Suprapubic skin (tissue), 4 donors: ENCODE measurements at regions not wholly inside any gene's neighbourhood (a gene's known extent, or its start where the extent isn't known, plus 50 kb on each side); places are given as distances from the start of the nearest gene placed in this dataset.

Experiments used
- DNase-seq, 2 donors: peaks; one replicate each; pipeline ENCODE4 v3.0.0-alpha.2; 2019; ENCODE audit warnings: low spot score in 2 of 2
- H3K27ac ChIP-seq: fragments of 200-600 bp; sonication (generic); one replicate; pipeline ENCODE4 v1.5.1; 2019
- H3K27me3 ChIP-seq: fragments of 200-600 bp; sonication (generic); one replicate; pipeline ENCODE4 v1.5.1; 2019
- H3K36me3 ChIP-seq: fragments of 200-600 bp; sonication (generic); one replicate; pipeline ENCODE4 v1.5.1; 2019
- H3K4me1 ChIP-seq: fragments of 200-600 bp; sonication (generic); one replicate; pipeline ENCODE4 v1.5.1; 2019
- H3K4me3 ChIP-seq: fragments of 200-600 bp; sonication (generic); one replicate; pipeline ENCODE4 v1.5.1; 2019; ENCODE audit warnings: mild to moderate bottlenecking
- H3K9me3 ChIP-seq: fragments of 200-600 bp; sonication (generic); one replicate; pipeline ENCODE4 v1.5.1; 2019
- EP300 ChIP-seq: sonication (generic); formaldehyde crosslinking; IDR thresholded peaks from one replicate; pipeline ENCODE4 v1.6.1; 2017; ENCODE audit warnings: antibody characterized with exemption
- POLR2A ChIP-seq, 2 donors: fragments of 450-650 bp; IDR thresholded peaks; one replicate each; pipeline ENCODE4 v1.6.1; 2017; ENCODE audit warnings: antibody characterized with exemption in 2 of 2, mild to moderate bottlenecking in 2 of 2, moderate library complexity in 2 of 2
- POLR2AphosphoS5 ChIP-seq, 3 donors: sonication (generic); formaldehyde crosslinking; IDR thresholded peaks; one replicate each; pipeline ENCODE4 v1.6.1; 2017; ENCODE audit warnings: antibody characterized with exemption in 3 of 3
- WGBS: methylation state at CpG from one replicate; pipeline ENCODE4 v1.1.5; 2018; 5-methylcytosine and 5-hydroxymethylcytosine counted together
- TF ChIP-seq, protein P1 (sequence below), 2 donors: fragments of 200-600 bp in 1 of 2; fragments of 450-650 bp in 1 of 2; sonication (generic) in 1 of 2; IDR thresholded peaks; one replicate each; pipeline ENCODE4 v1.5.1; 2016 to 2019; ENCODE audit warnings: antibody characterized with exemption in 2 of 2, mild to moderate bottlenecking in 1 of 2, moderate library complexity in 1 of 2

DNA sequence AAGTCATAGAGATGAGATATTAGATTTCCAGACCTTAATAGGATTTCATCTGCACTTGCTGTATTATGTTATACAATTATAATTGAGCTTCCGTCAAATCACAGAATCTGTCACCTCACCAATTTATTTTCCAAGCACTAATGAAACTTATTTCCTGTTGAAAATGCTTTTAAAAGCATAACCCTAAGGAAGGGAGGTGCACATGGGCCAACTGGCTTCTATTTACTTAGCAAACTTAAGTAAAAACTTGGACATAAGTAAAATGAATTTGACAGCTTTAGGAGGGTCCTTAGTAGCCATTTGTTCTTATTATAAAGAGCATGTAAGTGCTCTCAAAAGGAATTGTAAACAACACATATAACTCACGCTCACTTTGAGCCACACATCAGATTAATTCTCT is 462.2 kb upstream of the TMPO start:
- DNase-seq = no peak
- Histone ChIP-seq H3K4me1 (no peaks in the 10 kb centered on the region), H3K27me3 (no peaks in the 10 kb centered on the region), H3K9me3 (no peaks in the 10 kb centered on the region), H3K36me3 (no peaks in the 10 kb centered on the region), H3K27ac (no peak overlapping the region), H3K4me3 (no peak overlapping the region)
- TF ChIP-seq POLR2A (IDR thresholded peaks at IDR 0.05) (no peak), POLR2AphosphoS5 (IDR thresholded peaks at IDR 0.05) (no peak), EP300 (no peak)
- TF ChIP-seq, protein P1, sequence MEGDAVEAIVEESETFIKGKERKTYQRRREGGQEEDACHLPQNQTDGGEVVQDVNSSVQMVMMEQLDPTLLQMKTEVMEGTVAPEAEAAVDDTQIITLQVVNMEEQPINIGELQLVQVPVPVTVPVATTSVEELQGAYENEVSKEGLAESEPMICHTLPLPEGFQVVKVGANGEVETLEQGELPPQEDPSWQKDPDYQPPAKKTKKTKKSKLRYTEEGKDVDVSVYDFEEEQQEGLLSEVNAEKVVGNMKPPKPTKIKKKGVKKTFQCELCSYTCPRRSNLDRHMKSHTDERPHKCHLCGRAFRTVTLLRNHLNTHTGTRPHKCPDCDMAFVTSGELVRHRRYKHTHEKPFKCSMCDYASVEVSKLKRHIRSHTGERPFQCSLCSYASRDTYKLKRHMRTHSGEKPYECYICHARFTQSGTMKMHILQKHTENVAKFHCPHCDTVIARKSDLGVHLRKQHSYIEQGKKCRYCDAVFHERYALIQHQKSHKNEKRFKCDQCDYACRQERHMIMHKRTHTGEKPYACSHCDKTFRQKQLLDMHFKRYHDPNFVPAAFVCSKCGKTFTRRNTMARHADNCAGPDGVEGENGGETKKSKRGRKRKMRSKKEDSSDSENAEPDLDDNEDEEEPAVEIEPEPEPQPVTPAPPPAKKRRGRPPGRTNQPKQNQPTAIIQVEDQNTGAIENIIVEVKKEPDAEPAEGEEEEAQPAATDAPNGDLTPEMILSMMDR (IDR thresholded peaks at IDR 0.05) = no peak
- 83% methylated on average over 2 of the region's 2 CpGs for WGBS

DNA sequence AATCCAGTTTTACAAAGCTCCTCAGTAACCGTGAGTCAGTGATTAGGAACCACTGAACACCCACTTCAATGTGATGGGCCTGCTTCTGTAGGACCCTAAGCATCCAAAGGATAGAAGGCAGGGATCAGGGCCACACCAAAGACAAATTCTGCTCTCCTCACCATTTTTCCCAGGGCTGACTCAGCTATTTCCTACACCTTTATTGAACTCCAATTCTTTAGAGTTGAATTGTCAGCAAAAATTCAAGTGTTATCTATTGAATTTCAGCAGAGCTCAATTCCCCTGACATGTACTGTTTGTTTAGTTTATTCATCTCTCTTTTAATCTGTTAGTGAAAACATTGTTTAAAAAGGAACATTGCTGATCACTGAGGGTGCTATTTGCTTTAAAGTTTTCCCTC is 457.7 kb upstream of the TMPO start:
- Histone ChIP-seq H3K9me3 (no peaks in the 10 kb centered on the region), H3K27me3 (no peaks in the 10 kb centered on the region), H3K4me3 (no peak overlapping the region), H3K4me1 (no peaks in the 10 kb centered on the region), H3K36me3 (no peaks in the 10 kb centered on the region), H3K27ac (no peak overlapping the region)
- TF ChIP-seq EP300 (no peak), POLR2A (IDR thresholded peaks at IDR 0.05) (no peak), POLR2AphosphoS5 (IDR thresholded peaks at IDR 0.05) (no peak)
- TF ChIP-seq, protein P1 (IDR thresholded peaks at IDR 0.05) = no peak
- DNase-seq = no peak
- 80% methylated on average over 1 of the region's 1 CpG for WGBS

DNA sequence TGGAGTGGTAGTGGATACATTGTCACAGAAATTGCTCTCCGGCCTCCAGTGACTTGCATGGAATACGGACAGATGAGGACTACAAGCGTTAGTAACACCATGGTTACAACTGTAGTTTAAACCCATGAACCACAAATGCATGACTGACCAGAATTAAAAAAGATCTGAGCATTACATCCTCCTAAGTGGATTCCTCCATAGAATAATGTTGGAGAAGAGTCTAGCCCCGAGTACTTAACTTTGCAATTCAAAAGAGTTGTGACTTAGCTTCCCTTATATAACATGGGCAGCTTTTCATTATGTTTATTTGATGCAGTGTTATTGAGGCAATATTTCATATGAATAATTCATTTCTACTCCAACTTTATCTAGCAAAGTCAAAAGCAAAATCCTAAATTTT is 457.2 kb upstream of the TMPO start:
- Histone ChIP-seq H3K4me1 (no peaks in the 10 kb centered on the region), H3K9me3 (no peaks in the 10 kb centered on the region), H3K27me3 (no peaks in the 10 kb centered on the region), H3K4me3 (no peak overlapping the region), H3K27ac (no peak overlapping the region), H3K36me3 (no peaks in the 10 kb centered on the region)
- TF ChIP-seq, protein P1 (IDR thresholded peaks at IDR 0.05) = no peak
- TF ChIP-seq POLR2A (IDR thresholded peaks at IDR 0.05) (no peak), POLR2AphosphoS5 (IDR thresholded peaks at IDR 0.05) (no peak), EP300 (no peak)
- WGBS = 92% methylated on average over 4 of the region's 4 CpGs
- DNase-seq = no peak

DNA sequence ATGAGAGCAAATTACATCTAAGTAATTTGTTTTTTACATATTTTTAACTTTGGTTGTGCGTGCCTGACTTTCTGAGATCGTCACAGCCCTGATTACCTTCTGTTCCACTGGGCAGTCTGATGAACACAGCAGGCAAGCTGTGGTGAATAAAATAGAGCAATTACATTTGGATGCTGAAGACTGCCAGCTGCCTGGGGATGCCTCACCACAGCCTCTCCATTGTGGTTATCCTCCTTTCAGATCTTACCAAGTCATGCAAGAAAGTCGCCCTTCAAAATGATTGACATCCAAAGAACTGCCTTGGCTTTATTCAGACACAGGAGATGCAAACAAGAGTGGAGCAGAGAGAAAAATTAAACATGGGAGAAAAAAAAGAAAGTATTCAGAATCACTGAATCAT is 456.6 kb upstream of the TMPO start:
- WGBS = 82% methylated on average over 3 of the region's 3 CpGs
- H3K27ac ChIP-seq = no peak overlapping the region
- no peak for DNase-seq
- TF ChIP-seq, protein P1 (IDR thresholded peaks at IDR 0.05) = no peak
- TF ChIP-seq POLR2A (IDR thresholded peaks at IDR 0.05) = no peak
- no peak for TF ChIP-seq EP300
- no peak for TF ChIP-seq POLR2AphosphoS5 (IDR thresholded peaks at IDR 0.05)
- no peak overlapping the region for H3K4me3 ChIP-seq
- H3K27me3 ChIP-seq = no peaks in the 10 kb centered on the region
- H3K4me1 ChIP-seq = no peaks in the 10 kb centered on the region
- H3K9me3 ChIP-seq = no peaks in the 10 kb centered on the region
- H3K36me3 ChIP-seq = no peaks in the 10 kb centered on the region

DNA sequence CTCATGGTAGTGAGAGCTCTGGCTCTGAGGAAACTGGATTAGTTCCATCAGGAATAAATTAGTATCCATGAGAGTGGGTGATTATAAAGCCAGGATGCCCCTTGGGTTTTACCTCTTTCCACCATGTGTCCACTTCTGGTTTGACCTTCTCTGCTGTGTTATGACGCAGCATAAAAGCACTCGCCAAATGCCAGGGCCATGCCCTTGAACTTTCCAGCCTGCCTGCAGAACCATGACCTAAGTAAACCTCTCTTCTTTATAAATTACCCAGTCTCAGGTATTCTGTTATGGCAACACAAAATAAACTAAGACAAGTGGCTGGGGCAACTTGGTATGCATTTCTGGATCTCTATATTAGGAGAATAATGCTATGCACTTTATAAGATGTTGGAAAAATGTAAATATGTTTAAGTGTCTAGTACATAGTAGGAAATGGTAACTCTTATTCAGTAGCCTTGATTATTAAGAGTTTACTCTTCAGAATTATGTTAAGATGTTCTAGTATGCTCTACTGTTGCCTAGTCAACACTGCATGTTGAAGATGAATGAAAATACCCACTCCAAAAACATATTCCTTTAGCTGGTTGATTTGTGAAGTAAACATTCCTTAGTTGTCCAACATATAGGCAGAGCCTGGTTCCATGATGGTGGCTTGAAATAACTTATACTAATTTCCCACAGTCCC is 455.6 kb upstream of the TMPO start:
- no peaks in the 10 kb centered on the region for H3K36me3 ChIP-seq
- peaks cover 1% of the 10 kb centered on the region for H3K4me1 ChIP-seq
- no peak for DNase-seq
- WGBS = 46% methylated on average over 2 of the region's 2 CpGs
- H3K27me3 ChIP-seq = no peaks in the 10 kb centered on the region
- no peak overlapping the region for H3K4me3 ChIP-seq
- TF ChIP-seq POLR2A (IDR thresholded peaks at IDR 0.05) (no peak), EP300 (no peak), POLR2AphosphoS5 (IDR thresholded peaks at IDR 0.05) (no peak)
- TF ChIP-seq, protein P1 (IDR thresholded peaks at IDR 0.05) = no peak
- no peak overlapping the region for H3K27ac ChIP-seq
- no peaks in the 10 kb centered on the region for H3K9me3 ChIP-seq
